Small intestine (tissue), 7 donors: ENCODE measurements at regions not wholly inside any gene's neighbourhood (a gene's known extent, or its start where the extent isn't known, plus 50 kb on each side); places are given as distances from the start of the nearest gene placed in this dataset.

ENCODE experiments used
- DNase-seq, 2 donors: peaks; one replicate each; pipeline versions ENCODE4 v3.0.0 to v3.0.0-alpha.2; 2013
- FAIRE-seq: peaks from 2 replicates; lab custom pipeline; 2012; peaks lifted over from hg19 to GRCh38; lab: Jason Lieb, UNC
- H3K27ac ChIP-seq, 3 donors: one replicate each; pipeline ENCODE4 v1.5.1; 2013; ENCODE audit warnings: low read length in 2 of 3, mild to moderate bottlenecking in 2 of 3, control low read depth in 1 of 3, inconsistent platforms in 1 of 3, low read depth in 1 of 3, moderate library complexity in 1 of 3
- H3K27me3 ChIP-seq, 3 donors: one replicate each; pipeline ENCODE4 v1.6.1; 2013; ENCODE audit warnings: low read length in 3 of 3, inconsistent platforms in 1 of 3; ENCODE audit not compliant: control insufficient read depth in 3 of 3, insufficient read depth in 3 of 3
- H3K36me3 ChIP-seq, 3 donors: one replicate each; pipeline ENCODE4 v1.6.1; 2013; ENCODE audit warnings: low read length in 3 of 3, inconsistent platforms in 1 of 3, low read depth in 1 of 3, mild to moderate bottlenecking in 1 of 3, moderate library complexity in 1 of 3; ENCODE audit not compliant: control insufficient read depth in 3 of 3, insufficient read depth in 2 of 3
- H3K4me1 ChIP-seq, 3 donors: one replicate each; pipeline ENCODE4 v1.6.1; 2013; ENCODE audit warnings: low read length in 2 of 3, inconsistent platforms in 1 of 3, low read depth in 1 of 3, mild to moderate bottlenecking in 1 of 3, moderate library complexity in 1 of 3; ENCODE audit not compliant: control insufficient read depth in 3 of 3, insufficient read depth in 2 of 3
- H3K4me3 ChIP-seq, 3 donors: one replicate each; pipeline ENCODE4 v1.5.1; 2013; ENCODE audit warnings: low read length in 3 of 3, control low read depth in 1 of 3, inconsistent platforms in 1 of 3, low read depth in 1 of 3, mild to moderate bottlenecking in 1 of 3, moderate library complexity in 1 of 3
- H3K9me3 ChIP-seq, 2 donors: one replicate each; pipeline ENCODE4 v1.6.1; 2013; ENCODE audit warnings: low read depth in 1 of 2, low read length in 1 of 2; ENCODE audit not compliant: control insufficient read depth in 2 of 2, insufficient read depth in 1 of 2
- WGBS, 3 donors: extraction: QIAGEN DNeasy Blood & Tissue Kit; methylation state at CpG; one replicate each; pipeline ENCODE4 v1.1.7; 2013; 5-methylcytosine and 5-hydroxymethylcytosine counted together
- donor health status: healthy with polysubstance abuse.
- donor health status: control.
- donor health status: control.
- donor health status: Bipolar disorder and iron deficiency.
- donor health status: healthy.

GRCh38 chr5:68395302-68395701, 179.7 kb downstream of the PIK3R1 start:
- WGBS, 3 donors = 94 to 95% (median 95%) methylated on average over 8 of the region's 8 CpGs

DNA sequence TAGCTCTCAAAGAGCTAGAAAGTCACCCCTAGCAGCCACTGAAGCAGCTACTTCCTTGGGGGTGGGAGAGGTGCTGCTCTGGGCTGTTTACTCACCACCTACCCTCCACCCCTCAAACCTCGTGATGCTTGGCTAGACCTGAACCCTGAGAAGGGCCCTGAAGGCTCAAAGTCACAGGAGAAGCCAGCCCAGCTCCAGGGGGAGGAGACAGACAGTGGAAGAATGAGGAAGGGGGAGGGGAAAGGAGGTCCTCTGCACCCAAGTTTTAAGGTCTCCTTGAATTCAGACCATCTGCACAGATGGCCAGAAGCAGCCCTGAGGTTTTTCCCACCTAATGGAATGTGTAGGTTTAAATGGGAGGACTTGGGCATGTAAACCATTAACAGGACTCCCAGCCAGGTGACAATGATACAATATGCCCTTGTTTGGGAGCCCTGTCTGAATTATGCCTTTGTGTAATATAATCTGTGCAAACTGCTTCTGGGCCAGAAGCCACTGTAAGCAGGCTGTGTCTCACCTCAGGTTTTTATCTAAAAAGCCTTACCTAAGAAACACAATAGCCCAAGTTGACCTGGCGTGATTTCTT, 180.5 kb downstream of the PIK3R1 start:
- peaks cover 0 to 10% of the 10 kb centered on the region in 2 donors for H3K9me3 ChIP-seq
- DNase-seq (peak; percentile 57 to 87), FAIRE-seq (no peak)
- H3K27ac ChIP-seq = peak overlapping the region in 2 of 3 donors; percentile 32 to 70
- no peaks in the 10 kb centered on the region for H3K36me3 ChIP-seq
- H3K4me1 ChIP-seq = peaks cover 0 to 16% (median 0%) of the 10 kb centered on the region in 3 donors
- H3K27me3 ChIP-seq = no peaks in the 10 kb centered on the region
- no peak overlapping the region for H3K4me3 ChIP-seq
- 8 to 39% (median 29%) methylated on average over 2 of the region's 2 CpGs for WGBS, 3 donors

More at GRCh38 chr5:68395302-68395701, 179.7 kb downstream of the PIK3R1 start:
- H3K9me3 ChIP-seq = peaks cover 0 to 10% of the 10 kb centered on the region in 2 donors
- FAIRE-seq (no peak), DNase-seq (no peak)
- H3K27ac ChIP-seq = peak overlapping the region in 1 of 3 donors; percentile 70
- peaks cover 0 to 16% (median 0%) of the 10 kb centered on the region in 3 donors for H3K4me1 ChIP-seq
- H3K36me3 ChIP-seq = no peaks in the 10 kb centered on the region
- H3K4me3 ChIP-seq = no peak overlapping the region
- H3K27me3 ChIP-seq = no peaks in the 10 kb centered on the region

- 14 to 61% (median 36%) methylated on average over 4 of the region's 4 CpGs for WGBS, 3 donors
- H3K4me3 ChIP-seq = no peak overlapping the region
- H3K36me3 ChIP-seq = no peaks in the 10 kb centered on the region
- no peaks in the 10 kb centered on the region for H3K27me3 ChIP-seq
- DNase-seq (peak; percentile 72 to 86), FAIRE-seq (no peak)
- peaks cover 0 to 16% (median 0%) of the 10 kb centered on the region in 3 donors for H3K4me1 ChIP-seq
- H3K9me3 ChIP-seq = peaks cover 0 to 10% of the 10 kb centered on the region in 2 donors
- H3K27ac ChIP-seq = peak overlapping the region in 1 of 3 donors; percentile 70
These were observed 181.2 kb downstream of the PIK3R1 start for GRCh38 chr5:68396722-68397121.

DNA sequence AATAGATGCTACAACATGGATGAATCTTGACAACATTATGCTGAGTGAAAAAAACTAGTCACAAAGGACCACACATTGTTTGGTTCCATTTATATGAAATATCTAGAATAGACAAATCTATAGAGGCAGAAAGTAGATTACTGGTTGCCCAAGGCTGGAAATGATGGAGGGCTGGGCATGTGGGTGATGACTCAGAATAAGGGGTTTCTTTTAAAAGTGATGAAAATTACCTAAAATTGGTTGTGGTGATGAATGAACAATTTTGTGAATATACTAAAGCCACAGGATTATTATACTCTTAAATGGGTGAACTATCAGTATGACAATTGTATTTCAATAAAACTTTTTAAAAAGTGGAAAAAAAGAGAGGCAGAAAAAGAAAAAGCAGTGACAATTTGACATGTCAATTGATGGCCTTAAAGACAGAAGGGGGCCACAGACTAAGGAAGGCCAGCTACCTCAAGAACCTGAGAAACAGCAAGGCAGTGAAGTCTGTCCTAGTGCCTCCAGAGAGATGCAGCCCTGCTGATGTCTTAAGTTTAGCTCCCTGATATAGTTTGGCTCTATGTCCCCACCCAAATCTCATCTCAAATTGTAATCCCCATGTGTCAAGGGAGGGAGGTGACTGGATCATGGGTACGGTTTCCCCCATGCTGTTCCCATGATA, 182.7 kb downstream of the PIK3R1 start:
- 94 to 100% (median 98%) methylated on average over 1 of the region's 1 CpG for WGBS, 3 donors
- no peak for FAIRE-seq

GRCh38 chr5:68403301-68403700, 187.7 kb downstream of the PIK3R1 start:
- H3K4me1 ChIP-seq = peaks cover 0 to 13% (median 0%) of the 10 kb centered on the region in 3 donors
- 90 to 94% (median 92%) methylated on average over 4 of the region's 4 CpGs for WGBS, 3 donors
- H3K9me3 ChIP-seq = no peaks in the 10 kb centered on the region
- no peak overlapping the region for H3K4me3 ChIP-seq
- H3K27me3 ChIP-seq = no peaks in the 10 kb centered on the region
- no peaks in the 10 kb centered on the region for H3K36me3 ChIP-seq
- H3K27ac ChIP-seq = no peak overlapping the region
- no peak for FAIRE-seq
- no peak for DNase-seq

More for the DNA sequence above, 182.7 kb downstream of the PIK3R1 start:
- H3K27ac ChIP-seq = no peak overlapping the region
- no peaks in the 10 kb centered on the region for H3K36me3 ChIP-seq
- no peak for DNase-seq
- peaks cover 0 to 16% (median 0%) of the 10 kb centered on the region in 3 donors for H3K4me1 ChIP-seq
- H3K27me3 ChIP-seq = no peaks in the 10 kb centered on the region
- no peak overlapping the region for H3K4me3 ChIP-seq
- H3K9me3 ChIP-seq = peaks cover 0 to 10% of the 10 kb centered on the region in 2 donors

- DNase-seq (no peak), FAIRE-seq (peak; percentile 39)
- H3K36me3 ChIP-seq = no peaks in the 10 kb centered on the region
These were observed 188.7 kb downstream of the PIK3R1 start for GRCh38 chr5:68404246-68404645.

DNA sequence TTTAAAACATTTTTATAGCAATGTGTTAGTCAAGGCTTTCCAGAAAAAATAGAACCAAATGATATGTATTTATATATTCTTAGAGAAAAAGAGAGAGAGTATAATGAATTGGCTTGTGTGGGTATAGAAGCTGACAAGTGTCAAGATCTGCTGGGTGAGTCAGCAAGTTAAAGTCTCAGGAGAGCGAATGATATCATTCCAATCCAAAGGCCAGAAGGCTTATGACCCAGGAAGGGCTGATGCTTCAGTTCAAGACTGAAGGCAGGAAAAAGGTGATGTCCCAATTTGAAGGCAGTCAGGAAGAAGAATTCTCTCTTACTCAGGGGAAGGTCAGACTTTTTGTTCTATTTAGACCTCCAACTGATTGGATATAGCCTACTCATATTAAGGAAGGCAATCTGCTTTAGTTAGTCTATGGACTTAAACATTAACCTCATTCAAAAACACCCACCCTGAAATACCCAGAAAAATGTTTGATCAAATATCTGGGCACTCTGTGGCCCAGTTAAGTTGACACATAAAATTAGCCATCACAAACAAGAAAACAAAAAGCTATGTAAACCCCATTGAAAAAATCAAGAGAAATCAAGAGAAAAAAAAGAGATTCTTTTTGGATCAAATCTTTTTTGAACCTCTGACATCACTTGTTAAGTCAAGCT, 189.6 kb downstream of the PIK3R1 start:
- Histone ChIP-seq H3K27ac (peak overlapping the region in 1 of 3 donors; percentile 66), H3K9me3 (no peaks in the 10 kb centered on the region), H3K4me1 (peaks cover 0 to 13% (median 0%) of the 10 kb centered on the region in 3 donors), H3K4me3 (no peak overlapping the region), H3K27me3 (no peaks in the 10 kb centered on the region), H3K36me3 (no peaks in the 10 kb centered on the region)
- FAIRE-seq (peak; percentile 36), DNase-seq (peak; percentile 79 to 92)
- 8 to 56% (median 23%) methylated on average over 1 of the region's 1 CpG for WGBS, 3 donors

More at GRCh38 chr5:68404246-68404645, 188.7 kb downstream of the PIK3R1 start:
- peaks cover 0 to 13% (median 0%) of the 10 kb centered on the region in 3 donors for H3K4me1 ChIP-seq
- no peaks in the 10 kb centered on the region for H3K27me3 ChIP-seq
- no peak overlapping the region for H3K4me3 ChIP-seq
- no peaks in the 10 kb centered on the region for H3K9me3 ChIP-seq
- H3K27ac ChIP-seq = no peak overlapping the region
